Activated CD4-positive, alpha-beta T cell treated with anti-CD3 and anti-CD28 coated beads, Interleukin-2, amount 10 ng/mL, durations not matched to agents 7 days and 5 days (primary cell): ENCODE measurements at regions not wholly inside any gene's neighbourhood (a gene's known extent, or its start where the extent isn't known, plus 50 kb on each side); places are given as distances from the start of the nearest gene placed in this dataset.

Source experiments
- CTCF ChIA-PET: fragments of 350-600 bp; sonication (Branson Sonifier 250); formaldehyde crosslinking; loops from one replicate; lab custom pipeline; 2021; ENCODE audit warnings: antibody characterized with exemption; lab: Charles Lee
- POLR2A ChIA-PET: fragments of 350-600 bp; sonication (Branson Sonifier 250); formaldehyde crosslinking; loops from one replicate; lab custom pipeline; 2021; ENCODE audit warnings: antibody characterized with exemption; lab: Charles Lee
- DNase-seq: peaks from one replicate; pipeline ENCODE4 v3.0.0-alpha.2; 2020
- H3K27ac Mint-ChIP-seq: one replicate; pipeline ENCODE4 v1.8.0; 2021; ENCODE audit warnings: mild to moderate bottlenecking, moderate library complexity, mixed read lengths
- H3K27me3 Mint-ChIP-seq: one replicate; pipeline ENCODE4 v1.8.0; 2021; ENCODE audit warnings: mixed read lengths
- H3K36me3 Mint-ChIP-seq: one replicate; pipeline ENCODE4 v1.8.0; 2021; ENCODE audit warnings: low read depth, mixed read lengths
- H3K4me1 Mint-ChIP-seq: one replicate; pipeline ENCODE4 v1.8.0; 2021; ENCODE audit warnings: mixed read lengths
- H3K4me3 Mint-ChIP-seq: one replicate; pipeline ENCODE4 v1.8.0; 2021; ENCODE audit warnings: mild to moderate bottlenecking, moderate library complexity, mixed read lengths
- H3K9me3 Mint-ChIP-seq: one replicate; pipeline ENCODE4 v1.8.0; 2021; ENCODE audit warnings: mixed read lengths

DNA sequence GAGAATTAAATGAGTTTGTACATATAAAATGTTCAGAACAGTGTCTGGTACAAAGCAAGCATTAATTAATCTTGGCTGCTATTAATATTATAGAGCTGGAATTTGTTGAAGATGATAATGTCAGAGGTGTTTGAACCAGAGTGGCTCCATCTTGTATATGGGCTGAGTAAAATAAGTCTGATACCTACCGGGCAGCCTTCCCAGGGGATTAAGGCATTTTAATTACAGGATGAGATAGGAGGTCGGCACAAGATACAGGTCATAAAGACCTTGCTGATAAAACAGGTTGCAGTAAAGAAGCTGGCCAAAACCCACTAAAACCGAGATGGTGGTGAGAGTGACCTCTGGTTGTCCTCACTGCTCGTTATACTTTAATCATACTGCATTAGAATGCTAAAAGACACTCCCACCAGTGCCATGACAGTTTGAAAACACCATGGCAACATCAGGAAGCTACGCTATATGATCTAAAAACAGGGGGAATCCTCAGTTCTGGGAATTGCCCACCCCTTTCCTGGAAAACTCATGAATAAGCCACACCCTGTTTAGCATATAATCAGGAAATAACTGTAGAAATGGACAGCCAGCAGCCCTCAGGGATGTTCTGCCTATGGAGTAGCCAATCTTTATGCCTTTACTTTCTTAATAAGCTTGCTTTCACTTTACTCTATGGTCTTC is 90.2 kb downstream of the PLK2 start:
- ChIA-PET CTCF (no interaction called here), POLR2A (no interaction called here)
- Mint-ChIP-seq H3K4me1 (no peaks in the 10 kb centered on the region), H3K36me3 (no peaks in the 10 kb centered on the region), H3K27ac (no peak overlapping the region), H3K9me3 (no peaks in the 10 kb centered on the region), H3K27me3 (no peaks in the 10 kb centered on the region), H3K4me3 (no peak overlapping the region)
- no peak for DNase-seq

- Mint-ChIP-seq H3K4me3 (no peak overlapping the region), H3K27ac (no peak overlapping the region), H3K4me1 (no peaks in the 10 kb centered on the region), H3K9me3 (no peaks in the 10 kb centered on the region), H3K36me3 (no peaks in the 10 kb centered on the region), H3K27me3 (no peaks in the 10 kb centered on the region)
- no peak for DNase-seq
- ChIA-PET CTCF (no interaction called here), POLR2A (no interaction called here)
These were observed 93.4 kb downstream of the PLK2 start for GRCh38 chr5:58366461-58366860.

DNA sequence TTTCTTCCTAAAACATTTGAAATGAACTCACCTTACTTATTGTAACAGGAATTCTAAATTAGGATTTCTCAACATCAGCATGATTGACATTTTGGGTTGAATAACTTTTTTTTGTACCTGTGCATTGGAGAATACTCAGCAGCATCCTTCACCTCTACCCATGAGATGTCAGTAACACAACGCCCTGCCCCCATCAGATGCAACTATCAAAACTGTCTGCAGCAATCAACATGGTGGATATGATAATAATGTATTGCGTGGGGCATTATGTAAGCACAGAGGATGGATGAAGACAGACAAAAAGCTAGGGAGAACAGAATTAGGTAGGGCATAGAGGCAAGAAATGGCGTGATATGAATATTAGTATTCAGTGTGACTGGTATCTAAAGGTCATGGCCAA is 94.1 kb downstream of the PLK2 start:
- Mint-ChIP-seq H3K4me1 (no peaks in the 10 kb centered on the region), H3K4me3 (no peak overlapping the region), H3K27me3 (no peaks in the 10 kb centered on the region), H3K9me3 (no peaks in the 10 kb centered on the region), H3K27ac (no peak overlapping the region), H3K36me3 (no peaks in the 10 kb centered on the region)
- DNase-seq, result no peak
- CTCF ChIA-PET, result no interaction called here
- POLR2A ChIA-PET, result no interaction called here

- Mint-ChIP-seq H3K27ac (no peak overlapping the region), H3K9me3 (no peaks in the 10 kb centered on the region), H3K4me3 (no peak overlapping the region), H3K27me3 (no peaks in the 10 kb centered on the region), H3K4me1 (no peaks in the 10 kb centered on the region), H3K36me3 (no peaks in the 10 kb centered on the region)
- ChIA-PET POLR2A (no interaction called here), CTCF (no interaction called here)
- DNase-seq, result no peak
These were observed 96.2 kb downstream of the PLK2 start for GRCh38 chr5:58363461-58364249.

- Mint-ChIP-seq H3K9me3 (no peaks in the 10 kb centered on the region), H3K4me1 (no peaks in the 10 kb centered on the region), H3K4me3 (no peak overlapping the region), H3K36me3 (no peaks in the 10 kb centered on the region), H3K27me3 (no peaks in the 10 kb centered on the region), H3K27ac (no peak overlapping the region)
- no peak for DNase-seq
- ChIA-PET POLR2A (no interaction called here), CTCF (no interaction called here)
These were observed 97.8 kb downstream of the PLK2 start for GRCh38 chr5:58362135-58362534.

DNA sequence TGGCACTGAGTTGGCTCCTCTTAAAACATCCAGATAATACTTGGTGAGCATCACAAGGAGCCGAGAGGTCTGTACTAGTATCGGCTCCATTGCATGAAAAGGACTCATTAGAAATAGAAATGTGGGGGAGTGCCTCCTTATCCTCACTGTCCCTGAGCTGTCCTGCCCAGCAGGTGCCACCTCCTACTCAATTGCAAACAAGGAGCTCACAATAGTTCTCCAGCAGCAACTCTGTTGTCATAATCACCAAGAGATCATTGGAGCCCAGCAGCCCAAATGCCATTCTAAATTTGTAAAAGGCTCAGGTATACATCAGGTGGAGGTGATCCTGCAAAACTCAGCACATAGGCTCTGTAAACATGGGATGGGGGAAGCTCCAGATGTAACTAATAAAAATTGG is 99.1 kb downstream of the PLK2 start:
- no peaks in the 10 kb centered on the region for H3K27me3 Mint-ChIP-seq
- no peak overlapping the region for H3K27ac Mint-ChIP-seq
- H3K9me3 Mint-ChIP-seq, result no peaks in the 10 kb centered on the region
- no peak for DNase-seq
- H3K4me1 Mint-ChIP-seq, result no peaks in the 10 kb centered on the region
- no peak overlapping the region for H3K4me3 Mint-ChIP-seq
- ChIA-PET POLR2A (interaction anchor here (0.6 kb wide), 1 partner anchor 658 kb away, joined by 3 read pairs; no protein-coding TSS in a partner anchor), CTCF (no interaction called here)
- H3K36me3 Mint-ChIP-seq, result no peaks in the 10 kb centered on the region

GRCh38 chr5:58359981-58360380 is 99.9 kb downstream of the PLK2 start:
- Mint-ChIP-seq H3K27me3 (no peaks in the 10 kb centered on the region), H3K9me3 (no peaks in the 10 kb centered on the region), H3K36me3 (no peaks in the 10 kb centered on the region), H3K4me1 (no peaks in the 10 kb centered on the region), H3K4me3 (no peak overlapping the region), H3K27ac (no peak overlapping the region)
- ChIA-PET POLR2A (no interaction called here), CTCF (no interaction called here)
- no peak for DNase-seq

DNA sequence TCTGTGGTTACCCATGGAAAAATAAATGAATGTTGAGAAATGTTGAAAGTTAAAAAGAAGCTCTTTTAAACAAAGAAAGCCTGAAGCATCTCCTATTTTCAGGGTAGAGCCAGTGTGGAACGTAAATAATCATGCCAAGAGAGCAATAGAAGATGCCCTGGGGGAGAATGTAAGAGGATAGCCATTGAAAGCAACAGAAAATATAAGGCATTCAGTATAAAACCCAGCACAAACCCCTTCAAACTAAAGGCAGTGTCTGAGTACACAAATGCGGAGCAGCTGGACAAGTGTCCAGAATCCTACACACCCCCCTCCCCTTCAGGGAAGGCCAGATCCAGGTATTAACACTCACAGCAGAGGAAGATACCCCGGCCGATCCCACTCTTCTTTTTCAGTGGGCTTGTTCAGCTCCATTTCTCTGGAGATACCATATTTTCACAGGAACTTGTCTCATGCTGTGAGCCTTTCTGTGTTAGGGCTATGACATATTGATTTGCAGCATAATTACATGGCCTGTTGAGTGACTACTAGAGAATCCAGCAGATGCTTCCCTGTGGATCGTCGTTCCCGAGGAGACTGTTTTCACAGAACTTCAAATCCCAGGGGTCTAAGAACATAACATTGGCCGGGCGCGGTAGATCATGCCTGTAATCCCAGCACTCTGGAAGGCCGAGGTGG is 101.2 kb downstream of the PLK2 start:
- no peak overlapping the region for H3K27ac Mint-ChIP-seq
- no peaks in the 10 kb centered on the region for H3K27me3 Mint-ChIP-seq
- H3K9me3 Mint-ChIP-seq, result no peaks in the 10 kb centered on the region
- no peaks in the 10 kb centered on the region for H3K36me3 Mint-ChIP-seq
- ChIA-PET CTCF (no interaction called here), POLR2A (no interaction called here)
- H3K4me3 Mint-ChIP-seq, result no peak overlapping the region
- DNase-seq, result no peak
- no peaks in the 10 kb centered on the region for H3K4me1 Mint-ChIP-seq

DNA sequence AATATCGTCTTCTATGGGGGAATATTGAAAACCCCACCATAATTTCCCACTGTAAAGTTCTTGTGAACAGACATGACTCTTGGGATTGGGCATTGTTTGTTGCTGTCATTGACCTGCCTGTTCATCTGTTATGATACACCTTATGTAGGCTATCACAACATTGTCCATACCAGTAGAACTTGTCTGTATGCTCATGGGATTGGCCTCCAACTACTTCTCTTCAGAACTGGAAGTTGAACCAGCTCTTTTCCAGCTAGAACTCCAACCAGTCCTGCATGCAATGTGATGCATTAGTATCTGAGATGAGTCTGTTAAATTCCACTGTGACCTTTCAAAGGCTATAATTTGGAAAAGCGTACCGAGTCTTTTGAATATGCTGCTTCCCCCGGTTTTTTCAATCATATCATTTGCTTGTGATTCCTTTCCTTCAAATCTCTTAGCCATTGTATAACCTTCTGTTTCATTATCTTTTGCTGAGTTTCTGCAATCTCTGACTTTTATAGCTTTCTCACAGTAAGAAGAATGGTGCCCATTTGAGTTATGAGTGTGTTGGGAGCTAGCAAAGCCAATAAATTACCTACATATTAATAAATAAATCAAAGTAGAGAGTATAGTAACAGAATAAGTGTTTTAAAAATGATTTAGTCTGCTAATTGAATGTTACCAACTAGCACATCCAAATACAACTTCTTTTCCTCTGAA is 101.9 kb downstream of the PLK2 start:
- no peaks in the 10 kb centered on the region for H3K4me1 Mint-ChIP-seq
- no peak for DNase-seq
- no peaks in the 10 kb centered on the region for H3K36me3 Mint-ChIP-seq
- POLR2A ChIA-PET, result no interaction called here
- no peaks in the 10 kb centered on the region for H3K27me3 Mint-ChIP-seq
- CTCF ChIA-PET, result no interaction called here
- no peak overlapping the region for H3K27ac Mint-ChIP-seq
- H3K4me3 Mint-ChIP-seq, result no peak overlapping the region
- no peaks in the 10 kb centered on the region for H3K9me3 Mint-ChIP-seq

DNA sequence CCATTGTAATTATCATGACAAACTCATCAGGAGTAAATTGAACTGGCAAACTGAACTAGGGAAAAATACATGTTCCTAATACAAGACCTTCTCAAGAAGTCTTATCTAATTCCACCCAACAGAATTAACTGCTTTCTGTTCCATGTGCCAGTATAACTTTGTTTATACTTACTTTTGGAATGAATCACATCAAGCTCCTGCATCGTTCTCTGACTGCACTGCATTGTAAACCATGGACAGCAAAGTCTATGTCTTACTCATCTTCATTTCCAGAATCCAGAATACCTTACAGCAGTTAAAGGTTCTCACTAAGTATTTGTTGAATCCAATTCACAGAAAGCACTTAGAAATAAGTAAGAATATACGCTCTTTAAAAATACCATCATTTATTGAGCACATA is 102.8 kb downstream of the PLK2 start:
- POLR2A ChIA-PET, result no interaction called here
- H3K36me3 Mint-ChIP-seq, result no peaks in the 10 kb centered on the region
- no peak overlapping the region for H3K27ac Mint-ChIP-seq

GRCh38 chr5:58356662-58357061 is 103.2 kb downstream of the PLK2 start:
- no peak overlapping the region for H3K4me3 Mint-ChIP-seq
- no peaks in the 10 kb centered on the region for H3K9me3 Mint-ChIP-seq
- H3K36me3 Mint-ChIP-seq, result no peaks in the 10 kb centered on the region
- ChIA-PET POLR2A (no interaction called here), CTCF (no interaction called here)
- DNase-seq, result no peak
- no peaks in the 10 kb centered on the region for H3K27me3 Mint-ChIP-seq
- no peaks in the 10 kb centered on the region for H3K4me1 Mint-ChIP-seq
- H3K27ac Mint-ChIP-seq, result no peak overlapping the region

More for the DNA sequence above, 102.8 kb downstream of the PLK2 start:
- Mint-ChIP-seq H3K4me1 (no peaks in the 10 kb centered on the region), H3K4me3 (no peak overlapping the region), H3K27me3 (no peaks in the 10 kb centered on the region), H3K9me3 (no peaks in the 10 kb centered on the region)
- DNase-seq, result no peak
- CTCF ChIA-PET, result no interaction called here

DNA sequence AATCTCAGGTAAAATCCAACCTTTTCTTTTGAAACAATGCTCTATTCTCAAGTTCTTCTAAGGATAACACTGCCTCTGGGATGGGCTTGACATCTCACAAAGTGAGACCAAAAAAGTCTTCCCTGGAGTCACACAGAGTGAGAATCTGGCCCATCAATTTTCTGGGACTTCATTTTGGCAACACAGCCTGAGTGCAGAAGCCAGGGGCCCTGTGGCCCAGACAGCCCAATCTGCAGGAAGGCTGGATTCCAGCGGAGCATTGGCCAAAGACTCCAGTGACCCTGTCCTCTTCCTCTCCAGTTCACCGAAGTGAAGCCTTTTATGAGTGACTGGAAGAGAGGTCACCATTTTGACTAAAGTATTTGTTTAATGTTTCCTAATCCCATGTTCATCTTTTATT is 105.1 kb downstream of the PLK2 start:
- Mint-ChIP-seq H3K27me3 (no peaks in the 10 kb centered on the region), H3K9me3 (no peaks in the 10 kb centered on the region), H3K4me1 (no peaks in the 10 kb centered on the region), H3K4me3 (no peak overlapping the region), H3K36me3 (no peaks in the 10 kb centered on the region), H3K27ac (no peak overlapping the region)
- no peak for DNase-seq
- ChIA-PET CTCF (no interaction called here), POLR2A (no interaction called here)

DNA sequence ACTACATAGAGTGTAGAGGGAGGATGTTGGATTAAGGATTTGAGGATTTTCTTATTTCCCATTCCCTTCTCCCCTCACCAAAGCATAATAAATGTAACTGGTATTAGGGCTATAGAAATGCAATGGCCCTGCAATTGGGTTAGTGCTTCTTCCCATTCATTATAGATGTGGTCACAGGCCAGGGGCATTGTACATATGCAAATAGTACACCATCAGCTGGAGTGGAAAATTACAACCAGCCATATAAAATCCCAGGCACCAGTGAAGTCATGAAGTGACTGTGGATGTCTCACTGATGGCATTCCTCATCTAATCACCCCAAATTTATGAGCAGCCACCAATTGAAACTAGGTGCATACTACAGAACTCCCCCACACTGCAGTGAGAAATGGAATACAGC is 105.9 kb downstream of the PLK2 start:
- CTCF ChIA-PET, result no interaction called here
- DNase-seq, result no peak
- no peaks in the 10 kb centered on the region for H3K4me1 Mint-ChIP-seq
- H3K27me3 Mint-ChIP-seq, result no peaks in the 10 kb centered on the region
- no peaks in the 10 kb centered on the region for H3K36me3 Mint-ChIP-seq
- no peak overlapping the region for H3K27ac Mint-ChIP-seq
- no peak overlapping the region for H3K4me3 Mint-ChIP-seq
- POLR2A ChIA-PET, result no interaction called here
- no peaks in the 10 kb centered on the region for H3K9me3 Mint-ChIP-seq
